DMS 273 (cell line): ENCODE measurements at regions not wholly inside any gene's neighbourhood (a gene's known extent, or its start where the extent isn't known, plus 50 kb on each side); places are given as distances from the start of the nearest gene placed in this dataset.

ENCODE experiments used
- DNase-seq: peaks from one replicate; lab custom pipeline; 2025; ENCODE audit not compliant: unreplicated experiment; lab: John Stamatoyannopoulos, UW

GRCh38 chr16:73210084-73210483 lies 162.2 kb upstream of the ZFHX3 start:
- DNase-seq = no peak

- DNase-seq = no peak
These were observed 161.3 kb upstream of the ZFHX3 start for GRCh38 chr16:73209190-73209589.

DNA sequence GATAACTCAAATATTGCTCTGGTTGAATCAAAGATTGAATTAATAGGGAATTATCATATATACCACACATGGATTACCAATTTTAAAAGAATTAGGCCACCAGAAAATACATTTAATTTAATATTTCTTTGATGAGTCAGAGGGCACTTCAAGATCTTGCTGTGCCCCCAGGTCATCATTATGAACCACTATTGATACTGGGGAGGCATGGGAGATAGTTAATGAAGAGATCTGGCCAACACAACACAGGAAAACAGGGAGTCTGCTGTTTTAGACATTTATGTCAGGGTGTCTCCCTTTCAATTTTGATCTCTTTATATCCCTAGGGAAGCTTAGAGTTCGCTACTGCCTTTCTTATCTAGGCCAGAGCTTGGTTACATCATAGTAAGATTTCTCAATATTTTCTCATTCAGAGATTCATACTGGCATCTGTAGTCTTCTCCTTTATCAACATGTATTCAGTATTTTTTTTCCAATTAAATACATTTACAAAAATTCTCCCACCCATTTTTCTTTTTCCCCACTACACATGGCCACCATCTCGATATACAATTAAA lies 158.3 kb upstream of the ZFHX3 start:
- no peak for DNase-seq

DNA sequence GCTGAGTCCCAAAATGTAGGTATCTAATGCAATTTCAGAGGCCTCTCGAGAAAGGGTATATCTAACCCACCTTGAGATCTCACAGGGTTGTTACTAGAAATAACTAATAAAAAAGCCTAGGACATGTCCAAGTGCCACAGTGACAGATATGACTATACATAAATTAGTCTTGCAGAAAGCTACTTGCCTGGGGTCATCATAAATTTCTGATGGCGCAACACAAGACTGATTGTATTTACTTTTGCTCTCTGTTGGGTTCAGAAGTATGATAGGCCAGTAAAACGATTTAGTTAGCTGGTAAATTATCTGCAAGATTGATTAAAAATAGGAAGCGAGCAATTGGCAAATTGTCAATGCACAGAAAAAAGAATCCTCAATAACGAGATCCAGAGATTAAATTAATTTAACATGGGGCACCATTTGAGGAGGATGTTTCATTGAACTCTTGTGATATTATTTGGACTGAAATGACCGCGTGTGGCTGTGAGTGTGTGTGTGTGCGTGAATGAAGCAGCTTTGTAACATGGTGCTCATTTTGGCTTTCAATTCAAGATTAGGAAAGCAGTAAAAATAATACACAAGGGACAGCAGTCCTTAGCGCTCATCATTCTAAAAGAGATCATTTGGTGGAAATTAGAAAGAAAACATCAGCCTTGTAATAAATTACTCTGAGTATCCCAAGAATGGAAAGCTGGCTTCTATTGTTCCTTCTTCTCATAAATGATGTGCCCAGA lies 157.4 kb upstream of the ZFHX3 start:
- DNase-seq = no peak

GRCh38 chr16:73204359-73205152 lies 156.6 kb upstream of the ZFHX3 start:
- no peak for DNase-seq

- peak; percentile 97 for DNase-seq
These were observed 154.3 kb upstream of the ZFHX3 start for GRCh38 chr16:73202161-73202729.

- no peak for DNase-seq
These were observed 151.3 kb upstream of the ZFHX3 start for GRCh38 chr16:73199214-73199613.

DNA sequence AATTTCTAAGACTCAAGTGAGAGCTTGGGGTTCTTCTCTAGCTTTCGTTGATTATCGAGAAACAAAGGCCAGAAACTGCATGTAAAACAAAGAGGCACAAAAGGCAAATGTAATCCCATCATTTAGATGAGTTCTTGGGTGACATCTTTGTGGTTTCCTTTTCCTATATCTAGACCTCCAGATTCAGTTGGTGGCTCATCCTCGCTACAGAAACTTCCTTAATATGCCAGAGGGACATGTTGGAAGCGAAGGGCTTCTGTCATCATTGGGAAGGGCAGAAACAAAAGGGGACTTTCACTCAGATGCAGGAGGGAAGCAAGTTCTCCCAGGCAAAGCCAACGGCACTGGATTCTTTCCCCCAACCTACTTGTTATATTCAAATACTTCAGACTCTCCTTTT lies 150.6 kb upstream of the ZFHX3 start:
- DNase-seq = no peak

- DNase-seq = no peak
These were observed 149.7 kb upstream of the ZFHX3 start for GRCh38 chr16:73197598-73197997.

GRCh38 chr16:73196670-73197069 lies 148.7 kb upstream of the ZFHX3 start:
- peak; percentile 85 for DNase-seq

GRCh38 chr16:73193464-73193863 lies 145.5 kb upstream of the ZFHX3 start:
- DNase-seq = no peak

DNA sequence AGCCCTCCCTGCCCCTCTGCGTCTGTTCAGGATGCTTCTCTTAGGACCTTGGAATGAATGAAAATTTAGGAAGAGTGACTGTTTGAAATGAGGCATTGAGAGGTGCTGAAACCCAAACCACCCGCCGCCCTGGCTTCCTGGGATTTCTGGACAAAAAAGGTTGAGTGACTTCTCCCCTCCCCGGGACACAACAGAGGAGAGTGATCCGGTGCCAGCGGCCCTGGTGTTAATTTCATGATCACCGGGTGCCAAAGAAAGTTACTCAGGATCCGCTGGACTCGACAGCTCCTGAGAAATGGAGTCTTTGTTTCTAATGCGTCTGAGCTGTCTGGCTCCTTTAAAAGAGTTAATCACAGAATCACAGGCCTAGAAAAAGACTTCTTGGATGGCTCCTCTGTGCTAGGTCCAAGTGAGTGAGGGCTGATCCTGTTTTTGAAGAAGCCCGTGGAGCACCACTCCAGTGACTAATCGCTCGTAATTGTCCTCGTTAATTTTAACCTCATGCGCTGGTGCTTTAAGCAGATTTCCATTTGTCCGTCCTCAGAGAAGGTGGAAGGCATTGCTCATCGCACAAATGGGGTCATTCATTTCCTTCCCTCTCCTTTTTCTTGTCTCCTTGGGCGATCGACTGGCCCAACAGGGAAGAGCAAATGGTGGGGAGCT lies 144.4 kb upstream of the ZFHX3 start:
- no peak for DNase-seq

DNA sequence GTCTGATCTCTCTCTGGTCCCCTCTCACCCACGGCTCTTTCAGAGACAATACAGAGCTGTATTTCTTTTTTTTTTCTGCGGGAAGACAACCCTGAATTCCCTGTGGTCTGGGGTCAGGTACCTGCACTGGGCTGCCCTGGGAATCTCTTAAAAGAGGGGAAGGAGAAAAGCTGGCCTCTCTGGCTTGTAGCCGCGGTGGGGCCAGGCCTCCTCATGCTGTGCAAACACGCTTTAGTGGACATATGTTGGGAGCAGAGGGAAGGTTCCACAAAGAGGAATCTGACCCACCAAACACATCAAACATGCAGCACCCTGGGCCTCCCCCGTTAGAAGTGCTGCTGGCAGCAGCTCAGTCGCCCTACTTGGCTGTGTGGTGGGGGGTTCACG lies 143.7 kb upstream of the ZFHX3 start:
- DNase-seq = no peak

GRCh38 chr16:73190688-73191659 lies 143.0 kb upstream of the ZFHX3 start:
- no peak for DNase-seq

DNA sequence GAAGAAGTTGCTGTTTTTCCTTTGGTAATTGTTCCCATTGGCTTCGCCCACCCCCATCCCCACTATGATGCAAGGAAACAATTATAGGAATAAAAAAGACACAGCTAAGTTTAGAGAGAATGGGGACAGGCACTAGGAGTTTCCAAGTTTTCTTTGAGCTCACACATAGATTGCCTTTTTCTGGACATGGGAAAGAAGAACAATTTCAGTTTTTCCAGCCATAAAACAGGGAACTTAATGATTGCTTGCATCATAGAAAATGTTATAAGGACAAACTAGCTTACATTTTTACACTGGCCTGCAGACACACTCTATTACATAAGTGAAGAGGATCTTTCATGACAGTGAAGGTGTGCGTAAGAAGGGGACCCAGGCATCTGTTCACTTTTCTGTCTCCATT lies 142.3 kb upstream of the ZFHX3 start:
- DNase-seq = no peak

DNA sequence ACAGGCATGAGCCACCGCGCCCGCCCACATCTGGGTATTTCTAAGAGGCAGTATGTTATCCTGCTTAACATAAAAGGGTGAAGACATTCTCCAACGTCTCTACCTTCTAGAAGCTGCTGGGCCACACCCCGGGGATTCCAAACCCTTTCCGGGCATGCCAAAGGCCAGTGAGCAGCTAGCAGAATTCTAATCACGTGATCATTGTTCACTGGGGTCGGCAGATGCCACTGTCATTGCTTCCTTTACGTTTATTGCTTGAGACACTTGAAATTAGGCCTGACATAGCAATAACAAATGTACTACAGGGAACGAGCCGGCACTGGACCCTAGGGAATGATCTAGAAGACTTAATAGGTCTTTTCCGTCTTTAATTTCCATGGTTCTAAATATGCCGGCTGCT lies 141.2 kb upstream of the ZFHX3 start:
- DNase-seq = no peak

DNA sequence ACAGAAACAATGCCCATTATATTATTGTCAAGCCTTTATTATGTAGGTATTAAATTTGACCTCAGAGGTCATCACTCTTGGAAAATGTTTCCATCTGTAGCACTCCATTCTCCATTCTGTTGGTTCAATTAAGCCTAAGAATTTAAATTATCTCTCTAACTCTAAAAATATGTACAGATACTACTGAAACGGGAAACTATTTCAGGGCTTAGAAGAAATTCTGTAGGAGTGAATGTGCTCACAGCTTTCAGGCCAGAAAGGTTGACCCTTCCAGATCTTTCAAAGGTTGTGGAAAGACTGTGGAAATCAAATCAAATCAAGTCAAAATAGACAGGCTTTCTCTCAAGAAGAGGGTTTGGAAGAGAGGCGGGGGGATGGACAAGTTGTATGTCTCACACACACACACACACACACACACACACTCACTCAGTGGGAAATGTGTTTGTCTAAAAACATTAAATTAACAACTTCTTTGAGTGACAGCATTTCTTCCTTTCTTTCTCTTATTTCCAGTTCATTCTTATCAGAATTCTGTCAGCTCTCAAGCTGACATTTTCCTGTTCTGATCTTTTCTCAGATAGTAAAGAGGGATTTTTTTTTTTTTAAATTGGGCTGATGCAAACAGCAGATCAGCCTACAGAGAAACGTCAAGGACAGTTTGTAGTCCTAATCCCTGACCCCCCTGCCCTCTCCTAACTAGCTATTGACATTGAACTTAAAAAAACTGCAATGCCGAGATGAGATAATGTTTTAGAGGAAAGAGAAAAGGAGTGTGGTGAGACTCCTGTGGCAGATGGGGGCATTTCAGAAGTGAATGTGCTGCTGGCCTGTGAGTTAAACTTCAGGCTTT lies 139.0 kb upstream of the ZFHX3 start:
- no peak for DNase-seq

DNA sequence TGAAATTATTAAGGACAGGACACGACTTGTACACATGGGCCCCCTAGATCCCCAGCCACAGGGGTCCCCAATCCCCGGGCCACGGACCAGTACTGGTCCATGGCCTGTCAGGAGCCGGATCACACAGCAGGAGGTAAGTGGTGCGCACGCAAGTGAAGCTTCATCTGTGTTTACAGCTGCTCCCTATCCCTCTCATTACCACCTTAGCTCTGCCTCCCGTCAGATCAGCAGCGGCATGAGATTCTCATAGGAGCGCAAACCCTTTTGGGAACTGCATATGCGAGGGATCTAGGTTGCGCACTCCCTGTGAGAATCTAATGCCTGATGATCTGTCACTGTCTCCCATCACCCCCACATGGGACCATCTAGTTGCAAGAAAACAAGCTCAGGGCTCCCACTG lies 137.8 kb upstream of the ZFHX3 start:
- no peak for DNase-seq

GRCh38 chr16:73183611-73184092 lies 135.7 kb upstream of the ZFHX3 start:
- DNase-seq = no peak
